IPS DF 6.9 (cell line): ENCODE measurements at regions not wholly inside any gene's neighbourhood (a gene's known extent, or its start where the extent isn't known, plus 50 kb on each side); places are given as distances from the start of the nearest gene placed in this dataset.
"Not testable (repeated sequence)": the region's sequence is repeated elsewhere in the genome, so short reads cannot be mapped to it uniquely, and the experiment has no call there.

Source experiments
- DNase-seq: peaks from one replicate; pipeline ENCODE4 v3.0.0-alpha.2; 2013; ENCODE audit warnings: low read depth, low spot score
- H3K27ac ChIP-seq: one replicate; pipeline ENCODE4 v1.5.1; 2013; ENCODE audit warnings: low read length, control low read depth
- H3K27me3 ChIP-seq: 2 replicates; pipeline ENCODE4 v1.6.1; 2013; ENCODE audit warnings: mild to moderate bottlenecking, low read length; ENCODE audit not compliant: control insufficient read depth, insufficient read depth
- H3K36me3 ChIP-seq: 2 replicates; pipeline ENCODE4 v1.6.1; 2013; ENCODE audit warnings: low read length; ENCODE audit not compliant: control insufficient read depth, insufficient read depth
- H3K4me1 ChIP-seq: 2 replicates; pipeline ENCODE4 v1.6.1; 2013; ENCODE audit warnings: low read length; ENCODE audit not compliant: control insufficient read depth, insufficient read depth
- H3K4me3 ChIP-seq: 2 replicates; pipeline ENCODE4 v1.5.1; 2013; ENCODE audit warnings: mild to moderate bottlenecking, low read length
- H3K9me3 ChIP-seq: 2 replicates; pipeline ENCODE4 v1.6.1; 2013; ENCODE audit warnings: low read length, inconsistent platforms; ENCODE audit not compliant: control insufficient read depth, insufficient read depth
- WGBS: extraction: QIAGEN DNeasy Blood & Tissue Kit; methylation state at CpG from one replicate; pipeline ENCODE4 v1.1.7; 2013; ENCODE audit warnings: mixed read lengths, missing lambda C conversion rate; ENCODE audit not compliant: insufficient read length, insufficient coverage; 5-methylcytosine and 5-hydroxymethylcytosine counted together

DNA sequence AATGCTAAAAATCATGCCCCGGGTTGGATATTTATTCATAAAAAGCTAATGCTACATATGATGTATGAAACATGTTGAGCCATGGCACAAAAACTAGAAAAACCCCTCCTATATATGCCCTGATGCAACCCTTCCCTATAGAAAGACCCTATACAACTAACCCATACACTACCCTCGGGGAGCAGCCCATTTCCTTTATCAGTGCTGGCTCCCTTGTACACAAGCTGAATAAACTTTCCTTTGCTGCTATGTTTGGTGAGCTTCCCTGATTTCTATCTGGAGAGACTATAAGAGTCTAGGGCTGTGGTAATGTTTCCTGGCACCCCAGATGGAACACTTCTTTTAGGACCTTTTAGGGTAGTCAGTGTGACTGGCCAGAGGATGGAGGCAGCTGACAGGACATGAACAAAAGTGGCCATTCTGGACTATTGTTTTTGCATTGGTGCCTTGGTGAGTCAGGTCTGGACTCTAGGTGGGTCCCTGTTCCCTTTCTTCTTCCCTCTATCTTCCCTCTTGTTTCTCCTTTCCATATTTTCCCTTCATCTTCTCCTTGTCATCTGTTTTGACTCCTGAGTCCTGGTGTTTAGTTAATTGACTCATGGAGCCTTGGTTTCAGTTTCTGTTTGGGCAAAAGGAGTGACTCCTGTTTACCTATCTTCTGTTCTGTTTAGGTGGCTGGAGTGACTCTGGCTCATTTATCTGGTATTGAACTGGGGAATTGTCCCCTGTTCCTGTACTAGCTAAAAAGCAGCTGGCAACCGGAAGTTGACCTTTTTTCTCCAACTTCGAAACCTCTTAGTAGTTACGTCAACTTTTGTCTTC, 1321.8 kb upstream of the PCDH9 start:
- H3K4me3 ChIP-seq, result no peak overlapping the region
- no CpG with 5 or more reads among the region's 5 CpGs for WGBS
- no peaks in the 10 kb centered on the region for H3K27me3 ChIP-seq
- no peak overlapping the region for H3K27ac ChIP-seq
- H3K36me3 ChIP-seq, result no peaks in the 10 kb centered on the region
- no peaks in the 10 kb centered on the region for H3K9me3 ChIP-seq
- DNase-seq, result no peak
- no peaks in the 10 kb centered on the region for H3K4me1 ChIP-seq

DNA sequence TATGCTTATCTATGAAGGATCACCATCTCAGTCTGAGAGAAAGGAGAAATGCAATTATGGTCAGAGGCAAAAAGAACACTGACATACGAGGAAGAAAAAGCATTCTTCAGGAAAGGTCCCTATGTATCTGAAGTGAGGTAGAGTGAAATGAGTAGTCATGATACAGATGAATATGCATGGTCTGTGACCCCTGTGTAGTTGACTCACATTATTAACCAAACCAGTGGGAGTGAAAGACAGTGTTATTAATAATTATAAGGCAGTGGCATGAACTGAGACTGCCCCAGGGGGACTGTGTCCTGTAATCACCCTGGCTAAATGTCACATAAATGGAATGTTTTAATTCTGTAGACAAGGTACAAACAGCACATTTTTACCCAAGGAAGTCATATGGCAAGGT, 1320.2 kb upstream of the PCDH9 start:
- no peaks in the 10 kb centered on the region for H3K9me3 ChIP-seq
- no CpG with 5 or more reads among the region's 1 CpG for WGBS
- H3K36me3 ChIP-seq, result no peaks in the 10 kb centered on the region
- H3K4me3 ChIP-seq, result no peak overlapping the region
- DNase-seq, result no peak
- H3K4me1 ChIP-seq, result no peaks in the 10 kb centered on the region
- H3K27me3 ChIP-seq, result no peaks in the 10 kb centered on the region
- no peak overlapping the region for H3K27ac ChIP-seq

DNA sequence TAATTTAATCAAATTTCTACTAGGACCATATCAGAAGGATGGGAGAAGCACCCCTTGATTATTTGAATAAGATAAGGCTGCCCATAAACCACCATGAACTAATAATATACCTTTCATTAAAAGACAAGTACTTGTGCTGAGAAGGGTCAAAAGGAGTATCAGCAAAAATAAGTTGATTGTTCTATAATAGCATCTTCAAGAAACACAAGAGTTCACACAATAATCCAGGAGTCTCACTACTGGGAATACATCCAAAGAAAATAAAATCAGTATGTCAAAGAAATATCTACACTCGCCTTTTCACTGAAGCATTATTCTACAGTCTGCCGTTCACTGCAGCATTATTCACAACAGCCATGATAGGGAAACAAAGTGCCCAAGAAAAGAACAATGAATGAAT, 1310.1 kb upstream of the PCDH9 start:
- WGBS, result no CpG with 5 or more reads among the region's 2 CpGs
- Histone ChIP-seq H3K27me3 (no peaks in the 10 kb centered on the region), H3K9me3 (no peaks in the 10 kb centered on the region), H3K36me3 (no peaks in the 10 kb centered on the region), H3K4me3 (no peak overlapping the region), H3K4me1 (no peaks in the 10 kb centered on the region), H3K27ac (no peak overlapping the region)
- no peak for DNase-seq

DNA sequence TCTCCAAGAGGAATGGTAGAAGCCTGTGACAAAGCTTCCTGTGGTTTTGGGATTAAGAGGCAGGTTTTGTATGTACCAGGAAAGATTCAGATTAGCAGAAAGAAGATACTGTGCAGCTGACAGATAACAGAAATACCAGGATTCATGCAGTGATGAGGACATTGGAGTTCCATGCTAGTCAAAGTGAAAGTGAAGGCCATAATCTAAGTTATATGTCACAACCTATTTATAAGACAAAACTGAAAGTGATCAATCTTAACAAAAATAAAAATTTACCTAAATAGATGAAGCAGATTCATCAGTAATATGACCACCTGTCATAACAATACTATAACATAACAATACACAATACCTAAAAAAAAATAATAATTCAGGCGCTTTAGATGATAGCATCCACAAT, 1305.2 kb upstream of the PCDH9 start:
- Histone ChIP-seq H3K36me3 (no peaks in the 10 kb centered on the region), H3K9me3 (no peaks in the 10 kb centered on the region), H3K4me1 (no peaks in the 10 kb centered on the region), H3K27ac (no peak overlapping the region), H3K27me3 (no peaks in the 10 kb centered on the region), H3K4me3 (no peak overlapping the region)
- WGBS, result 100% methylated on average over 1 of the region's 1 CpG
- no peak for DNase-seq

DNA sequence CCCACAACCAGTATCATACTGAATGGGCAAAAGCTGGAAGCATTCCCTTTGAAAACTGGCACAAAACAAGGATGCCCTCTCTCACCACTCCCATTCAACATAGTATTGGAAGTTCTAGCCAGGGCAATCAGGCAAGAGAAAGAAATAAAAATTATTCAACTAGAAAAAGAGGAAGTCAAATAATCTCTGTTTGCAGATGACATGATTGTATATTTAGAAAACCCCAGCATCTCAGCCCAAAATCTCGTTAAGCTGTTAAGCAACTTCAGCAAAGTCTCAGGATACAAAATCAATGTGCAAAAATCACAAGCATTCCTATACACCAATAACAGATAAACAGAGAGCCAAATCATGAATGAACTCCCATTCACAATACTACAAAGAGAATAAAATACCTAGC, 1297.0 kb upstream of the PCDH9 start:
- H3K9me3 ChIP-seq, H3K4me1 ChIP-seq, H3K27me3 ChIP-seq, H3K36me3 ChIP-seq, DNase-seq, H3K4me3 ChIP-seq, H3K27ac ChIP-seq: not testable (repeated sequence)
- no CpG with 5 or more reads among the region's 1 CpG for WGBS

DNA sequence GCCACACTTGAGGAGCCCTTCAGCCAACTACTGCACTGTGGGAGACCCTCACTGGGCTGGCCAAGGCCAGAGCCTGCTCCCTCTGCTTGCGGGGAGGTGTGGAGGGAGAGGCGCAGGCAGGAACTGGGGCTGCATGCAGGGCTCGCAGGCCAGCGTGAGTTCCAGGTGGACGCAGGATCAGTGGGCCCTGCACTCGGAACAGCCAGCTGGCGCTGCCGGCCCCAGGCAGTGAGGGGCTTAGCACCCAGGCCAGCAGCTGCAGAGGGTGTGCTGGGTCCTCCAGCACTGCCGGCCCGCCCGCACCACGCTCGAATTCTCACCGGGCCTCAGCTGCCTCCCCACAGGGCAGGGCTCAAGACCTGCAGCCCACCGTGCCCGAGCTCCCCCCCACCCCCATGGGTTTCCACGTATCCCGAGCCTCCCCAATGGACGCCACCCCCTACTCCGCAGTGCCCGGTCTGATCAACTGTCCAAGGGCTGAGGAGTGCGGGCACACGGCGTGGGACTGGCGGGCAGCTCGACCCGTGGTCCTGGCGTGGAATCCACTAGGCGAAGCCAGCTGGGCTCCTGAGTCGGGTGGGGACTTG, 1293.8 kb upstream of the PCDH9 start:
- Histone ChIP-seq H3K4me1 (no peaks in the 10 kb centered on the region), H3K36me3 (no peaks in the 10 kb centered on the region), H3K9me3 (no peaks in the 10 kb centered on the region), H3K27ac (no peak overlapping the region), H3K4me3 (no peak overlapping the region), H3K27me3 (no peaks in the 10 kb centered on the region)
- WGBS, result no CpG with 5 or more reads among the region's 30 CpGs
- DNase-seq, result no peak

DNA sequence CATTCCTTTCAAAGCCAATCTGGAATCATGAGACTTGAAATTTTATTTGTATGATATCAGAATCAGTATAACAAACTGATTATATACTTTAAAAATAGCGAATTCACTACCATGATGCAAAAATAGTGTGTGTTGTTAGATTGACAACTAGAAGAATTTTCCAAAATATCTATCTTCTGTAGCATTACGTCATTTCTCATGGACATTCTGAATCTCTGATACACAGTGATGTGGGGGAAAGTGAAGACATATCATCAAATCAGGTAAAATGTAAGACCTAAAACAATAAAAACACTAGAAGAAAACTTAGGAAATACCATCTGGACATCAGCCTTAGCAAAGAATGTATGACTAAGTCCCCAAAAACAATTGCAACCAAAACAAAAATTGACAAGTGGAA, 1292.0 kb upstream of the PCDH9 start:
- no peaks in the 10 kb centered on the region for H3K9me3 ChIP-seq
- H3K4me3 ChIP-seq, result no peak overlapping the region
- no peaks in the 10 kb centered on the region for H3K4me1 ChIP-seq
- WGBS, result no CpG with 5 or more reads among the region's 2 CpGs
- no peak for DNase-seq
- H3K27ac ChIP-seq, result no peak overlapping the region
- no peaks in the 10 kb centered on the region for H3K27me3 ChIP-seq
- H3K36me3 ChIP-seq, result no peaks in the 10 kb centered on the region

DNA sequence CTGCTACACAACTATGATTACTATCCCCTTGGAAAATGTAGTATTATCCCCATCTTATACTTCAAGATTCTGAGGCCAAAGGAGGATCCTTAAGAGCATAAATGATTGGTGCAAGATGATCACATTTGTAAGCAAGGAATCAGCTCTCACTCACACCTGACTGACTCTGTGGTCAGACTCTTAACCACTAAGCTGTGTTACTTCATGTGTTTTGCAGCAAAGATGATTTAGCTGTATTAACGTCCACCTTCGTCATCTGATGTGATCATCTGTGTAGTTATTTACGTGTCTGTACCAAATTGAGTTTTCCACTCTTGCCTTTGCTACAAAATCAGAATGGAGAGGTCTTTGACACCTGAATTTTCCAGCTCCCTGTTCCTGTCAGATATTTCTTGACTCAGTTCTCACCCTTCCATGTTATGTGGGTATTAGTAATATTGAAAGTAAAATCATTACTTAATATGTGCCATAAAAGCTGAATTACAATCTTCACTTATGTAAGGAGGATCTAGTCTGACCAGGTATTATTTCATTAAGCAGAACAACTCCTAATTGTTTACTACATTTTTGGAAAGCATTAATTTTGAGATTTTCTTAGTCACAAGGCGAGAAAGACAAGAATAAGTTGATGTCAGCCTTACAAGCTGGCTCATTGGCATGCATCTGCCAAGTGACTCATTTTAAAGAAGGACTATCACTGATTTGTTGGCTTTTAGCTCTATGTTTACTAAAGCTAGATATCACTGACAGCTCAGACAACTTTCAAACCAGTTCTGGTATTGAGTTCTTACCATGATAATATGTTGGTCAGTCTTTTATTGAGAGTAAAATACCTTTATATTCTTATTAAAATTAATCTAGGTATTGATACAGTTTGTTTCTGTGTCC, 1279.8 kb upstream of the PCDH9 start:
- no CpG with 5 or more reads among the region's 4 CpGs for WGBS
- H3K27ac ChIP-seq, result no peak overlapping the region
- no peaks in the 10 kb centered on the region for H3K9me3 ChIP-seq
- no peak for DNase-seq
- H3K4me3 ChIP-seq, result no peak overlapping the region
- H3K27me3 ChIP-seq, result no peaks in the 10 kb centered on the region
- no peaks in the 10 kb centered on the region for H3K4me1 ChIP-seq
- no peaks in the 10 kb centered on the region for H3K36me3 ChIP-seq

DNA sequence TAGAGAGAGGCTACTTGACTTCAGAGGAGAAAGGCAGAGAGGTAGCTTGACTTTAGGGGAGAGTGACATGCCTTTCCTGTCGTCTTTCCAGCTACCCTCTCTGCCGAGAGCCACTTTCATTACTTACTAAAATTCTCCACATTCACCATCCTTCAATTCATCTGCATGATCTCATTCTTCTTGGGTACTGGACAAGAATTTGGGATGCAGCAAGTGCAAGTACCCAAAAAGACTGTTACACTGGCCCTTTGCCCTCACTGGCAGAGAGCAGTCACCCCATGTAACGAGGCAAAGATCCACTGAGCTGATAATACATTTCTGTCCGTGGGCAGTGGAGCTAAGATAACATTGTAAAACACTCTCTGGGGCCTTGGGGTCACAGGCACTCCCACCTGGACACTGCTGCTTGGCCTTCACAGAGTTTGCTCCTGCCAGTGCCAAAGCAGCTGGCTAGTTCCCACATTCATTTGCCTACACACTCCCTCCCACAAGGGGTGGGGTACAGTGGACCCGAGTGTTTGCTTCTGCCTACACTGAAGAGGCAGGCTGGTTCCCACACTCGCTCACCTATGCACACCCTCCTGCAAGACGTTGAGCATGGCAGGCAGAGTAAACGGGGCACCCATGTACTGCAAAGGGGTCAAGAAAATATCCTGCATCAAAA, 1276.9 kb upstream of the PCDH9 start:
- no peak for DNase-seq
- H3K27ac ChIP-seq, result no peak overlapping the region
- H3K4me3 ChIP-seq, result no peak overlapping the region
- H3K27me3 ChIP-seq, result no peaks in the 10 kb centered on the region
- no peaks in the 10 kb centered on the region for H3K36me3 ChIP-seq
- H3K4me1 ChIP-seq, result no peaks in the 10 kb centered on the region
- no CpG with 5 or more reads among the region's 8 CpGs for WGBS
- H3K9me3 ChIP-seq, result no peaks in the 10 kb centered on the region

DNA sequence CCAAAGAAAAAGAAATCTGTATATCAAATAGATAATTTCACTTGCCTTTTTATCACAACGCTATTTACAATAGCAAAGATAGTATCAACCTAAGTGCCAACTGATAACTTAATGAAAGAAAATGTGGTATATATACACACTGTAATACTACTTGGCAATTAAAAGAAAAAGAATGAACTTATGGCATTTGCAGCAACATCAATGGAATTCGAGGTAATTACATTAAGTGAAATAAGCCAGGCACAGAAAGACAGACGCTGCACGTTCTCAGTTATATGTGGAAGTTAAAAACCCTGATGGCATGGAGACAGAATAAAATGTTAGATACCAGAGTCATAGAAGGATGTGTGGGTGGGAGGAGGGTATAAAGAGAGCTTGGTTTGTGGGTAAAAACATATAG, 1260.5 kb upstream of the PCDH9 start:
- no CpG with 5 or more reads among the region's 4 CpGs for WGBS
- Histone ChIP-seq H3K27me3 (no peaks in the 10 kb centered on the region), H3K27ac (no peak overlapping the region), H3K9me3 (no peaks in the 10 kb centered on the region), H3K4me1 (no peaks in the 10 kb centered on the region), H3K4me3 (no peak overlapping the region), H3K36me3 (no peaks in the 10 kb centered on the region)
- no peak for DNase-seq
